ENCODE measurements at regions not wholly inside any gene's neighbourhood (a gene's known extent, or its start where the extent isn't known, plus 50 kb on each side); places are given as distances from the start of the nearest gene placed in this dataset.

- no peak for DNase-seq (ENCODE audit: low read depth)
- no peak overlapping the region for H3K4me3 ChIP-seq (ENCODE audit: low read depth, low read length)
- no peak for TF ChIP-seq CTCF (IDR thresholded peaks at IDR 0.05; ENCODE audit: insufficient read depth, low read length)
These were observed 1159.6 kb downstream of the CDH18 start for GRCh38 chr5:18828351-18828750.

- DNase-seq (ENCODE audit: low read depth): no peak
- TF ChIP-seq CTCF (IDR thresholded peaks at IDR 0.05; ENCODE audit: insufficient read depth, low read length): no peak
These were observed 1158.5 kb downstream of the CDH18 start for GRCh38 chr5:18829539-18829938.

GRCh38 chr5:18850216-18850615 lies 1137.8 kb downstream of the CDH18 start:
- TF ChIP-seq CTCF (IDR thresholded peaks at IDR 0.05; ENCODE audit: insufficient read depth, low read length): no peak
- DNase-seq (ENCODE audit: low read depth): no peak
- no peak overlapping the region for H3K4me3 ChIP-seq (ENCODE audit: low read depth, low read length)

More at GRCh38 chr5:18829539-18829938, 1158.5 kb downstream of the CDH18 start:
- H3K4me3 ChIP-seq (ENCODE audit: low read depth, low read length): no peak overlapping the region

- no peak for TF ChIP-seq CTCF (IDR thresholded peaks at IDR 0.05; ENCODE audit: insufficient read depth, low read length)
- no peak overlapping the region for H3K4me3 ChIP-seq (ENCODE audit: low read depth, low read length)
- DNase-seq (ENCODE audit: low read depth): no peak
These were observed 1115.0 kb downstream of the CDH18 start for GRCh38 chr5:18872978-18873377.

- no peak overlapping the region for H3K4me3 ChIP-seq (ENCODE audit: low read depth, low read length)
- no peak for DNase-seq (ENCODE audit: low read depth)
- TF ChIP-seq CTCF (IDR thresholded peaks at IDR 0.05; ENCODE audit: insufficient read depth, low read length): no peak
These were observed 1111.4 kb downstream of the CDH18 start for GRCh38 chr5:18876565-18876964.

- TF ChIP-seq CTCF (IDR thresholded peaks at IDR 0.05; ENCODE audit: insufficient read depth, low read length): no peak
- no peak for DNase-seq (ENCODE audit: low read depth)
- H3K4me3 ChIP-seq (ENCODE audit: low read depth, low read length): no peak overlapping the region
These were observed 1106.4 kb downstream of the CDH18 start for GRCh38 chr5:18881615-18882014.

GRCh38 chr5:18882154-18882553 lies 1105.8 kb downstream of the CDH18 start:
- no peak overlapping the region for H3K4me3 ChIP-seq (ENCODE audit: low read depth, low read length)
- DNase-seq (ENCODE audit: low read depth): no peak
- no peak for TF ChIP-seq CTCF (IDR thresholded peaks at IDR 0.05; ENCODE audit: insufficient read depth, low read length)

Measured in fibroblast of the aortic adventitia (primary cell).